GM18519 (cell line): ENCODE measurements at regions not wholly inside any gene's neighbourhood (a gene's known extent, or its start where the extent isn't known, plus 50 kb on each side); places are given as distances from the start of the nearest gene placed in this dataset.
"Not testable (repeated sequence)": the region's sequence is repeated elsewhere in the genome, so short reads cannot be mapped to it uniquely, and the experiment has no call there.

Experiments
- ATAC-seq: cut with Tn5 transposase; IDR thresholded peaks from one replicate; pipeline ENCODE4 v1.9.1; 2021; ENCODE audit warnings: mild to moderate bottlenecking, moderate library complexity; ENCODE audit not compliant: unreplicated experiment, low FRiP score

- no peak for ATAC-seq
These were observed 88.6 kb downstream of the MRPL14 start for GRCh38 chr6:44038543-44039065.

- no peak for ATAC-seq
These were observed 89.3 kb downstream of the MRPL14 start for GRCh38 chr6:44037847-44038542.

- ATAC-seq = not testable (repeated sequence)
These were observed 90.0 kb downstream of the MRPL14 start for GRCh38 chr6:44037276-44037675.

- ATAC-seq = no peak
These were observed 90.6 kb downstream of the MRPL14 start for GRCh38 chr6:44036699-44037101.

- ATAC-seq = no peak
These were observed 91.1 kb downstream of the MRPL14 start for GRCh38 chr6:44036196-44036595.

GRCh38 chr6:44035621-44036020 lies 91.6 kb downstream of the MRPL14 start:
- no peak for ATAC-seq

GRCh38 chr6:44034931-44035345 lies 92.3 kb downstream of the MRPL14 start:
- no peak for ATAC-seq

GRCh38 chr6:44034391-44034861 lies 92.8 kb downstream of the MRPL14 start:
- no peak for ATAC-seq

- ATAC-seq = no peak
These were observed 96.3 kb downstream of the MRPL14 start for GRCh38 chr6:44030812-44031454.

- no peak for ATAC-seq
These were observed 97.6 kb downstream of the MRPL14 start for GRCh38 chr6:44029444-44030185.

GRCh38 chr6:44028789-44029310 lies 98.4 kb downstream of the MRPL14 start:
- ATAC-seq = no peak

- ATAC-seq = no peak
These were observed 102.0 kb downstream of the MRPL14 start for GRCh38 chr6:44025226-44025625.

- ATAC-seq = no peak
These were observed 102.6 kb downstream of the MRPL14 start for GRCh38 chr6:44024574-44025219.

- ATAC-seq = no peak
These were observed 103.4 kb downstream of the MRPL14 start for GRCh38 chr6:44023586-44024454.

- ATAC-seq = no peak
These were observed 104.4 kb downstream of the MRPL14 start for GRCh38 chr6:44022671-44023352.

GRCh38 chr6:44022296-44022661 lies 105.0 kb downstream of the MRPL14 start:
- no peak for ATAC-seq

- ATAC-seq = no peak
These were observed 105.5 kb downstream of the MRPL14 start for GRCh38 chr6:44021589-44022295.

GRCh38 chr6:44020664-44021425 lies 106.4 kb downstream of the MRPL14 start:
- no peak for ATAC-seq
